GM19025 (cell line): ENCODE measurements at regions not wholly inside any gene's neighbourhood (a gene's known extent, or its start where the extent isn't known, plus 50 kb on each side); places are given as distances from the start of the nearest gene placed in this dataset.
"Not testable (repeated sequence)": the region's sequence is repeated elsewhere in the genome, so short reads cannot be mapped to it uniquely, and the experiment has no call there.

Source experiments
- ATAC-seq: cut with Tn5 transposase; IDR thresholded peaks from one replicate; pipeline ENCODE4 v1.9.1; 2021; ENCODE audit warnings: mild to moderate bottlenecking, low read depth, moderate library complexity; ENCODE audit not compliant: unreplicated experiment

DNA sequence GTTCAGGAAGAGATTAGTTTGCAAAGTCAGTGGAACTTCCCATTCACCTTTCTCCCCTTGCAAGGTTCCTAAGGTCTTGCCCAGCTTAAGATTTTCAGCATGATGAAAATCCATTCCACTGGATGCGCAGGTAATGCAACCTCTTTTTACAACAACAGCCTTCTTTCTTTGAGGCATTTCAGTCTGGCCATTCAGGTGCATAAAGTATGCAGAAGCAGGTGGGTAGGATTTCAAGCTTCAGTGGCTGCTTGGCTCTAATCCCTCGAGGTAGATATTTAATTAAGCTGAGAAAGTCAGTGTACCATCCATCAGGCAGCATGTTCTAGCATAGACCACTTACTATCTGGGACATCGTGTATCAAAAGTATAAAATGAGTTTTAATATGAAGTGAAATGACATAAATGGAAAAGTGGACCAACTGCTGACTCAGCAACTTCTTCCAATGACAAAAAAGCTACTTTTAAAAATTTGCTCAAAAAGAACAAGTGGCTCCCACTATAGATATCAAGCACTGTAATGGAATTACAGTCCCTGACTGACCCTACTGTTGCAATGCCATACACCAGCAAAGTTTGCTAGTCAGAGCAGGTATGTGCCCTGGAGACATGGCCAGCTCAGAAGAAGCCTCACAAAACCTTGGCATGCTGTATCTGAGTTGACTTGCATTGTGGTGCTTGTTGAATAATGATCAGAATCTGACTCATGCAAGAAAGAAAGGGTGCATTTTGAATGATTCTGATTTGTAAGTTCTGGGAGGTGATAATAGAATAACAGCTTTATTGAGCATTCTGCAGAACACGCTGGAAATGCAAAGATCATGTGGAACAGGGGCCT, 459.9 kb upstream of the MCTP2 start:
- no peak for ATAC-seq

DNA sequence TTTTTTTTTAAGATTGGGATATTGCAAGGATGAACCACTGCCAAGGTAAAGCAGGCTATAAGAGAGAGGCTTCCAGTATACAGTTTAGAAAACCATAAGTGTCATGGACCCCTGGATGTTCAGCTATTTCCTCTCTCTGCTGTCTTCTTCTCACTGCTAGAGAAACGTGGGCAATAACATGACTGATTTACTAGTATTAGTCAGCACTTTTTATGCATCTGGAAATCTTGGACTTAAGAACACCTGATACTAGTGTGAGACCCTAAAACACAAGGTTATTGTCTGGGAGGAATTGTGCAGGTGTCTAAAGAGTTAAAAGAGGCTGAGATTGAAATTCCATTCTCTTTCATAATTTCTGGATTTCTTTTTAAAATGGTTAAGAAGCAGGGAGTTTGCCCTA, 460.6 kb upstream of the MCTP2 start:
- no peak for ATAC-seq

- ATAC-seq = no peak
Measured at GRCh38 chr15:93762036-93762435, 469.3 kb upstream of the MCTP2 start.

DNA sequence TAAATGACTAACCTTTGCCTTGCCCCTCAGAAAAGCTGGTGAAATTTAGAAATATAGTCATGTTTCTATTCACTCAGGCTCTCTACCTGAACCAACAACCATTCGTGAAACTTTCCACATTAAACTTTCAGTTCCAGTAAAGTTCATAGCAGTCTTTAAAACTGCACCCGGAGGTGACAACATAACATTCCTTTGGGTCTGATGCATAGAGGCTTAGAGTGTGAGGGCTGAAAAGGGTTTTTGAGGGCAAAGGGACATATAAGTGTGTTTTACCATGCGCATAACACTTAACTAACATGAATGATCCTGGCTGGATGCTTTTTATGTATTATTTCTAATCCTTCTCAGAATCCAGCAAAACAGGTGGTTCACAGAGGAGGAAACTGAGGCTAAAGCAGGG, 471.7 kb upstream of the MCTP2 start:
- ATAC-seq = no peak

DNA sequence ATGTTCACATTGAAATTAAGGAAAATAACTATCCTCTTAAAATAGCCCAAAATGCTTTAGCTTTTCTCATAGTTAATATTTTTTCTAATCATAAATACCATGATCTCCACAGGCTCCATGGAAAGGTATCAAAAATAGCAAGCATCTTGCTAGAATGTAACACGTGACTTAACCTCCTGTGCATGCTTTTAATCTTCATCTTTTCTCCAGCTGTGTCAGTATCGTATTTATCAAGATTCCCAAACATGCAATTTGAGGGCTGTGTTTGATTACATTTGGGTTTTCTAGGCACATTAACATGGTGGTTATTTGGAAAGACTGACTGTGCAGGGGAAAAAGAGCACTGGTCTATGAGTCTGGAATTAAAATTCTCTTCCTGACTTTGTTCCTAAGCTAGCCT, 472.5 kb upstream of the MCTP2 start:
- no peak for ATAC-seq

- no peak for ATAC-seq
Measured at GRCh38 chr15:93748710-93749109, 482.7 kb upstream of the MCTP2 start.

GRCh38 chr15:93734976-93735375, 496.4 kb upstream of the MCTP2 start:
- ATAC-seq = not testable (repeated sequence)

- ATAC-seq = no peak
Measured at GRCh38 chr15:93730724-93731123, 500.6 kb upstream of the MCTP2 start.

DNA sequence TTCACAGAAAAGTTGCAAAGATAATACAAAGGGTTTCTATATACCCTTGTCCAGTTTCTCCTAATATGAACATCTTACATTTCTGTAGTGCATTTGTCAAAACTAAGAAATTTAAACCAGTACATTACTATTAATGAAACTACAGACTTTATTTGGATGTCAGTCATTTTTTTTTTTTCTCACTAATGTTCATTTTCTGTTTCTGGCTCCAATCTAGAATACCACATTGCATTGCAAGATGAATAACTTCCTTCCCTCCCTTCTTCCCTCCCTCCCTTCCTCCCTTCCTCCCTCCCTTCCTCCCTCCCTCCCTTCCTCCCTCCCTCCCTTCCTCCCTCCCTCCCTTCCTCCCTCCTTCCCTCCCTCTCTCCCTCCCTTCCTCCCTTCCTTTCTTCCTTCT, 509.2 kb upstream of the MCTP2 start:
- no peak for ATAC-seq

- no peak for ATAC-seq
Measured at GRCh38 chr15:93720607-93721006, 510.8 kb upstream of the MCTP2 start.

- no peak for ATAC-seq
Measured at GRCh38 chr15:93719921-93720351, 511.4 kb upstream of the MCTP2 start.

GRCh38 chr15:93716615-93717231, 514.6 kb upstream of the MCTP2 start:
- ATAC-seq = no peak

DNA sequence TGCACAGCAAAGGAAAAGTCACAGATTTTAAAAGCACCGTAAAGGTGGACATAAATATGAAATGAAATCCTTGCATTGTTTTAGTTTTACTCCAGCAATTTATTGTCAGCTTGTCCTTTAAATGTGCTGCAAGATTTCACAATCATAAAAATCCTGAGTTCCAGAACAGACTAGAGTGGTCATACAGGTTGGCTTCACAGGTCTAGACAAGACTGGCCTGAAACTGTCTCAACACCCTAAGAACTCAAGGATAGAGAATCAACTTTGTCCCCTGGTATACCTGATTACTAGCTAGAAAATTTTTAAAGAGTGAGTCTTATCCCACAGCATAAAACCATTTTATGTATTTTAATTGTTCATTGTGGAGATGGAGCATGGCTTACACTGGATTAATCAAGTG, 521.7 kb upstream of the MCTP2 start:
- ATAC-seq = no peak

- no peak for ATAC-seq
Measured at GRCh38 chr15:93708724-93709445, 522.5 kb upstream of the MCTP2 start.

GRCh38 chr15:93707751-93708150, 523.6 kb upstream of the MCTP2 start:
- no peak for ATAC-seq

GRCh38 chr15:93706495-93707292, 524.7 kb upstream of the MCTP2 start:
- ATAC-seq = no peak

DNA sequence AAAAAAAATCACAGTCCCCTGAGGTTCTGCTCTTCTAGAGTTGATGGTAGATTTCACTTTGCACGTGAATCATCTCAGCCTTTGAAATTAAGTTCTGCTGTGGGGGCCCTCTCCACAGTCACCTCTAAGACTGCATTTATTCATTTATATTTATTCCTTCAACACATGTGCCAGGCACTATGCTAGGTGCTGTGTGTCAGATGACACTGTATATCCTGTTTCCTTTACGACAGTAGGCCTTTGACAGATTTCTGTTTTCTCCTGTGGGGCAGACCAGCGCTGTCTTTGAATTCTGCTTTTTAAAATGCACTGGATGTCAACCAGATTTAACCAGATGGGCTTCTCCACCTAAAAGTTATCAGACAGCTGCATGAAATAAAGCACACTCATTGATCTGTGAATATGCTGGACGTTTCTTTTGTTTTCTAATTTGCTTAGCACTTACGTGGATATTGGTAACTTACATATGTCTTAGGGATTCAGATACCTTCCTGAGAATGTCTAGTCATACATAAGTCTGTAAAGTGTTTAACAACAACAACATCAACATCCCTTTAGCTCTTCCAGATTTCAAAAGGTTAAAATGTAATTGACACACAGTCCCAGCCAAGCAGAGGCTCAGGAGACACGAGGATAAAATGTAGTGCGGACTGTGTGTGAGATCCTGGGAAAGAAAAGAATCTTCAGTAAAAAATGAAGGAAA, 525.5 kb upstream of the MCTP2 start:
- no peak for ATAC-seq

DNA sequence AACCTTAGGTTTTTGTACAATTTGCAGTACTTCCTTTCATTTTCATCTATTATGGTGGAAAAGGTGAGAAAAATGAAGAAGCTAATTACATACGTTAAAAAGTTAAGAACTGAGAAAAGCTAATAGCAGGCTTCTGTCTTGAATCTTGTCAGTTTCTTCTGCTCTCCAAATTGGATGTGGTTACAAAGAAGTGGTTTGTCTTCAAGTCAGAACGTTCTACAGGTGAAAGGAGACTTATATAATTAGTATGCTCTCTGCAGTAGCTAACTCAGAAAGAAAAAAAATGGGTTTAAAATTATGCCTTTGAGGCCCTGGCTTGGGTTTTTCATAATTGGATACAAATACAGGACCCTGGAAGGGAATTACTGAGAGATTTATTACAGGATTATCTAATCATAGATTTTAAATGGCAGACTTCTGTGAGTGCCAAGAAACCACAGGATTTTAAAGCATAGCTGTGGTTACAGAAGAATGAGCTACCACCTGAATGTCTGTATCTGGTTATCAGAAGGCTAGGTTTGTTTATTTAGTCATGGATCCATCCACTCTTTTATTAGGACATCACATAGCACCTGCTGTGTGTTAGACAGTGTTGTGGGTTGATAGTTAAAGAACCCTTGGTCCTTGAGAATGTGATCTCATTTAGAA, 528.1 kb upstream of the MCTP2 start:
- no peak for ATAC-seq

DNA sequence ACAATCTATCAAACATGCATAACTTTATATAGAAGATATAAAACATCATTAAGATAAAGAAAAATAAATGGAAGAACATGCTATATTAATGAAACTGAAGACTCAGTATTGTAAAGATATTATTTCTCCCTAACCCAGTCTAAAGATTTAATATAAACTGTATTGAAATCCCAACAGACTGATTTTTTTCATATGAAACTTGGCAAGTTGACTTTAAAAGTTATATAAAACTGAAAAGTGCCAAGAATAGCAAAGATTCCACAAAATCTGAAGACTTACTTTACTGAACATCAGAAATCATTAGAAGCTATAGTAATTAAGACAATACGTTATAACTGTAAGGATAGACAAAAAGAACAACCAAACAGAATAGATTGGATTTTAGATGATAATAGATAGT, 531.3 kb upstream of the MCTP2 start:
- ATAC-seq = no peak

GRCh38 chr15:93694033-93694432, 537.3 kb upstream of the MCTP2 start:
- ATAC-seq = no peak
